ENCODE measurements at regions not wholly inside any gene's neighbourhood (a gene's known extent, or its start where the extent isn't known, plus 50 kb on each side); places are given as distances from the start of the nearest gene placed in this dataset.

DNA sequence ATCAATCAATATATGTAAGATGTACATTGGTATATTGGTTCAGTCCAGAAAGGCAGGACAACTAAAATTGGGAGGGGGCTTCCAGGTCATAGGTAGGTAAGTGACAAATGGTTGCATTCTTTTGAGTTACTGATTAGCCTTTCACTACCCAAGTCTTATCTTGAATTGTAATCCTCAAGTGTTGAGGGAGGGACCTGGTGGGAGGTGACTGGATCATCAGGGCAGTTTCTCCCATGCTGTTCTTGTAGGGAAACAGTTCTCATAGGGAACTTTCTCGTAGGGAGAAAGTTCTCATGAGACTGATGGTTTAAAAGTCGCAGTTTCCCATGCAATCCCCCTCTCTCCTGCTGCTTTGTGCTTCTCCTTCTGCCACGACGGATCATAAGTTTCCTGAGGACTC is 809.2 kb downstream of the KCNT2 start:
- no peaks in the 10 kb centered on the region for H3K9me3 ChIP-seq (ENCODE audit: control insufficient read depth, insufficient read depth, low read length)
- WGBS (ENCODE audit: insufficient coverage, insufficient read length) = no CpG with 5 or more reads among the region's 4 CpGs
- H3K4me3 ChIP-seq (ENCODE audit: low read length) = no peak overlapping the region
- H3K27me3 ChIP-seq (ENCODE audit: control insufficient read depth, insufficient read depth, low read length) = no peaks in the 10 kb centered on the region
- no peaks in the 10 kb centered on the region for H3K4me1 ChIP-seq (ENCODE audit: control insufficient read depth, insufficient read depth, low read length)
- DNase-seq (ENCODE audit: low read depth, low spot score) = no peak
- no peak overlapping the region for H3K27ac ChIP-seq (ENCODE audit: low read length)
- no peaks in the 10 kb centered on the region for H3K36me3 ChIP-seq (ENCODE audit: control insufficient read depth, insufficient read depth, low read length)

DNA sequence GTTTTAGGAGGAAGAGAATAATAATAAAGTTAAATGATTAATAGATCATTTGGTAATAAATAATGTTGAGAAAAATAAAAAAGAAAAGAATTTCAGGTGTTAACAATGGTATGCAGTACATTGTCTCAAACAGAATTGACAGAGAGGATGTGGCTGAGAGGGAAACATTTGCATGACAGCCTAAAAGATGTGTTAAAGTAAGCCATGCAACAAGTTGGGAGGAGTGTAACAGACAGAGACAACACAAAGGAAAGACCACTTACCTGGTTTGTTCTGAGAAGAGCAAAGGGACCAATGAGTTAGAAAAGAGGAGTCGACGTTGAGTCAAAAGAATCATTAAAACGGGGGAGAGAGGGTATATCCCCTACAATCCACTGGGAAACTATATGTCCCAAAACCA is 814.0 kb downstream of the KCNT2 start:
- H3K36me3 ChIP-seq (ENCODE audit: control insufficient read depth, insufficient read depth, low read length) = no peaks in the 10 kb centered on the region
- no peak overlapping the region for H3K27ac ChIP-seq (ENCODE audit: low read length)
- H3K27me3 ChIP-seq (ENCODE audit: control insufficient read depth, insufficient read depth, low read length) = no peaks in the 10 kb centered on the region
- no peak for DNase-seq (ENCODE audit: low read depth, low spot score)
- H3K4me1 ChIP-seq (ENCODE audit: control insufficient read depth, insufficient read depth, low read length) = no peaks in the 10 kb centered on the region
- no peak overlapping the region for H3K4me3 ChIP-seq (ENCODE audit: low read length)
- no peaks in the 10 kb centered on the region for H3K9me3 ChIP-seq (ENCODE audit: control insufficient read depth, insufficient read depth, low read length)
- WGBS (ENCODE audit: insufficient coverage, insufficient read length) = no CpG with 5 or more reads among the region's 3 CpGs

DNA sequence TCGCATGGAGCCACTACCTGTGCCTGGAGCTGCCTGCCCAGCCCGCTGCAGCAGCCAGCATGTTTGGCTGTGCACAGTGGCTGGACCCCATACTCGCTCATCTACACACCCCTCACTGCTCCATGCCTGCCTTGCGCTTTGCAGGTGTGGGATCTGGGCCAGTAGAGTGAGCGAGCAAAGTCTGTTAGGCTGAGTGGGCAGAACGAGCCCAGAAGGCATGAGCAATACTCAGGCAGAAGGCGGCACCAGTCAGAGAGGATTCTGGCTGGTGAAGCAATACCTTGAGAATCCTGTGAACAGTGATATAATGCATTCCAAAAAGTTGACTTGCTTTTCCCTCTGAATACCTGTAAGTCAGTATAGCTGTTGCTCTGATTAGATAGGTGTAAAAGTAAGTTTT is 816.4 kb downstream of the KCNT2 start:
- no peak overlapping the region for H3K4me3 ChIP-seq (ENCODE audit: low read length)
- H3K9me3 ChIP-seq (ENCODE audit: control insufficient read depth, insufficient read depth, low read length) = no peaks in the 10 kb centered on the region
- H3K36me3 ChIP-seq (ENCODE audit: control insufficient read depth, insufficient read depth, low read length) = no peaks in the 10 kb centered on the region
- H3K4me1 ChIP-seq (ENCODE audit: control insufficient read depth, insufficient read depth, low read length) = no peaks in the 10 kb centered on the region
- no peaks in the 10 kb centered on the region for H3K27me3 ChIP-seq (ENCODE audit: control insufficient read depth, insufficient read depth, low read length)
- H3K27ac ChIP-seq (ENCODE audit: low read length) = no peak overlapping the region
- DNase-seq (ENCODE audit: low read depth, low spot score) = no peak
- no CpG with 5 or more reads among the region's 7 CpGs for WGBS (ENCODE audit: insufficient coverage, insufficient read length)

DNA sequence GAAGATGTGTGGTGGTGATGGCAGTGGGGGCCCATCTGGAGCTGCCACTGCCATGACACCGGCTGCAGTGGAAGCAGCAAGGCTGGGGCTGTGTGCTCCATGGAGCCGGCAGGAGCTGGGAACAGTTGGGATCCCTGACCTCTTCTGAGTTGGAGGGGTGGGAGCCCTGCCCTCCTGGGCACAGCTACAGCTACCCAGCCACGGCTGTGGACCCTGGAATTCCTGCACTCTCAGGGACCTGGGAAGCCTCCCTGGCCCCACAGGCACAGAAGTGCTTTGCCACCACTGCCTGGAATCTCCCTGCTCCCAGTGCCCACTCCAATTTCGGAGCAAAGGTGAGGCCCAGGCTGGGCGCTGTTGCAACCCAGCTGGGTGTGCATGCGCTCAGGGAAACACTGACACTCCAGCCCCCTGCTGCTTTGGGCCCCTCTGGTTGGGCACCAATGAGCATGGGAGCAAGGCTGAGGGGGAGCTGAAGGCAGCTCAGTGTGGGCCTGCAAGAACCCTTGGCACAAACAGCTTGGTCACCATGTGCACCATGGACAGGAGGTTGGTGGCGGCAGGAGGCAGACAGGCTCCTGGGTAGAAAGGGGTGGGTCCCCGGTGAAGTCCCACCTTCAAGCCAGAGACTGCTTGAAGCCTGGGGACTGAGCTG is 817.6 kb downstream of the KCNT2 start:
- Histone ChIP-seq H3K4me3 (ENCODE audit: low read length) (no peak overlapping the region), H3K27me3 (ENCODE audit: control insufficient read depth, insufficient read depth, low read length) (no peaks in the 10 kb centered on the region), H3K4me1 (ENCODE audit: control insufficient read depth, insufficient read depth, low read length) (no peaks in the 10 kb centered on the region), H3K27ac (ENCODE audit: low read length) (no peak overlapping the region), H3K36me3 (ENCODE audit: control insufficient read depth, insufficient read depth, low read length) (no peaks in the 10 kb centered on the region), H3K9me3 (ENCODE audit: control insufficient read depth, insufficient read depth, low read length) (no peaks in the 10 kb centered on the region)
- WGBS (ENCODE audit: insufficient coverage, insufficient read length) = no CpG with 5 or more reads among the region's 8 CpGs
- DNase-seq (ENCODE audit: low read depth, low spot score) = no peak

DNA sequence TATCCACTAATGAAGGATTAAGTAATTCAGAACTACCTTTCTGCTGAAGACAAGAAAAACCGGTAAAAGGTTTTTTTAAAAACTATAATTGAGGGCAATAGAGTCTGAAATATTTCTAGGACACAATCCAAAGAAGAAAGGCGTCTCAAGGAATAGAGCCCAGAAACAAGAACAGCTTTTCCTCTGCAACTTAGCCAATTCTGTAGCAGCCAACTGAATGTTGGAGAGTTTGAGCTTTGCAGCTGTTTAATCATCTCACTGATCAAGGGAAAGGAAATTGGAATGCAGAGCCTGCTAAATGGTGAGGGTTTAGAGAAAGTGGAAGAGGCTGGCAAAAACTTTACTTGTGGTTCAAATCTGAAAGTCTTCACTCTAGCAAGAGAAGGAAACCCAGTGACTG is 818.9 kb downstream of the KCNT2 start:
- DNase-seq (ENCODE audit: low read depth, low spot score) = no peak
- whole genome bisulfite sequencing (ENCODE audit: insufficient coverage, insufficient read length) = no CpG with 5 or more reads among the region's 2 CpGs
- no peak overlapping the region for H3K27ac ChIP-seq (ENCODE audit: low read length)

DNA sequence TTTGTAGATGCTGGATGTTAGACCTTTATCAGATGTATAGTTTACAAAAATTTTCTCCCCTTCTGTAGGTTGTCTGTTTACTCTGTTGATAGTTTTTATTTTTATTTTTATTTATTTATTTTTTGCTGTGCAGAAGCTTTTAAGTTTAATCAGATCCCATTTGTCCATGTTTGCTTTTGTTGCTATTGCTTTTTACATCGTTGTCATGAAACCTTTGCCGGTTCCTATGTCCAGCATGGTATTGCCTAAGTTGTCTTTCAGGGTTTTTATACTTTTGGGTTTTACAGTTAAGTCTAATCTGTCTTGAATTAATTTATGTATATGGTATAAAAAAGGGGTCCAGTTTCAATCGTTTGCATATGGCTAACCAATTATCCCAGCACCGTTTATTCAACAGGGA is 819.5 kb downstream of the KCNT2 start:
- no peak overlapping the region for H3K27ac ChIP-seq (ENCODE audit: low read length)
- DNase-seq (ENCODE audit: low read depth, low spot score) = no peak
- H3K9me3 ChIP-seq (ENCODE audit: control insufficient read depth, insufficient read depth, low read length) = no peaks in the 10 kb centered on the region
- no CpG with 5 or more reads among the region's 4 CpGs for WGBS (ENCODE audit: insufficient coverage, insufficient read length)
- H3K36me3 ChIP-seq (ENCODE audit: control insufficient read depth, insufficient read depth, low read length) = no peaks in the 10 kb centered on the region
- H3K27me3 ChIP-seq (ENCODE audit: control insufficient read depth, insufficient read depth, low read length) = no peaks in the 10 kb centered on the region
- no peak overlapping the region for H3K4me3 ChIP-seq (ENCODE audit: low read length)
- no peaks in the 10 kb centered on the region for H3K4me1 ChIP-seq (ENCODE audit: control insufficient read depth, insufficient read depth, low read length)

More for the DNA sequence above, 818.9 kb downstream of the KCNT2 start:
- no peak overlapping the region for H3K4me3 ChIP-seq (ENCODE audit: low read length)
- no peaks in the 10 kb centered on the region for H3K9me3 ChIP-seq (ENCODE audit: control insufficient read depth, insufficient read depth, low read length)
- no peaks in the 10 kb centered on the region for H3K4me1 ChIP-seq (ENCODE audit: control insufficient read depth, insufficient read depth, low read length)
- no peaks in the 10 kb centered on the region for H3K36me3 ChIP-seq (ENCODE audit: control insufficient read depth, insufficient read depth, low read length)
- H3K27me3 ChIP-seq (ENCODE audit: control insufficient read depth, insufficient read depth, low read length) = no peaks in the 10 kb centered on the region

DNA sequence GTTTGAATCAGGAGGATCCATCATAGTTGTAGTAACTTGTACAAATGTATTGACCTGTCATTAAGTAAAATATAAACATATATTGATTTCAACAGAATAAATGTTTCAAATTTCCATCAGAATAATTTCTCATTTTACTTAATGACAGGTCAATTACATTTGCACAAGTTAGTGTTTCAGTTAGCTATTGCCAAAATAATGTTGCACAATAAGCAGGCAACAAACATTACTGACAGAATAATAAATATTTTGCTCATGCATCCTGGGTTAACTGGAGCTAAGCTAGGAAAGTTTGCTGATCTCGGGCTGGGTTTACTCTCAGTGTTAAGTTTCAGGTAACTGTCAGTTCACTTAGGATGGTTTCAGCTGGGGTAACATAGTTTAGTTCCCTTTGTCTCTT is 822.4 kb downstream of the KCNT2 start:
- Histone ChIP-seq H3K27me3 (ENCODE audit: control insufficient read depth, insufficient read depth, low read length) (no peaks in the 10 kb centered on the region), H3K27ac (ENCODE audit: low read length) (no peak overlapping the region), H3K4me1 (ENCODE audit: control insufficient read depth, insufficient read depth, low read length) (no peaks in the 10 kb centered on the region), H3K4me3 (ENCODE audit: low read length) (no peak overlapping the region), H3K36me3 (ENCODE audit: control insufficient read depth, insufficient read depth, low read length) (no peaks in the 10 kb centered on the region), H3K9me3 (ENCODE audit: control insufficient read depth, insufficient read depth, low read length) (no peaks in the 10 kb centered on the region)
- WGBS (ENCODE audit: insufficient coverage, insufficient read length) = no CpG with 5 or more reads among the region's 1 CpG
- no peak for DNase-seq (ENCODE audit: low read depth, low spot score)

DNA sequence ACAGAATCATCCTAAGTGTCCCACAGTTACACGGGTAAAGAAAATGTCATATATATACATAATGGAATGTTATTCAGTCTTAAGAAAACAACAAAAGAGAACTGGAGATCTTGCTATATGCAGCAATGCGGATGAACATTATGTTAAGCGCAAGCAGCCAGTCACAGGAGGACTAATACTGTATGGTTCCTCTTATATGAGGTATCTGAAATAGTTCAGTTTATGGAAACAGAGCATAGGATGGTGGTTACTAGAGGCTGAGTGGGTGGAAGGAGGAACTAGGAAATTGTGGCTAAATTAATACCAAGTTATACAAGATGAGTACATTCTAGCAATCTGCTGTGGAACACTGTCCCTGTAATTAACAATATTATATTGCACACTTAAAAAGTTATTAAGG is 834.3 kb downstream of the KCNT2 start:
- Histone ChIP-seq H3K4me1 (ENCODE audit: control insufficient read depth, insufficient read depth, low read length) (no peaks in the 10 kb centered on the region), H3K27ac (ENCODE audit: low read length) (no peak overlapping the region), H3K4me3 (ENCODE audit: low read length) (no peak overlapping the region), H3K9me3 (ENCODE audit: control insufficient read depth, insufficient read depth, low read length) (no peaks in the 10 kb centered on the region), H3K27me3 (ENCODE audit: control insufficient read depth, insufficient read depth, low read length) (no peaks in the 10 kb centered on the region), H3K36me3 (ENCODE audit: control insufficient read depth, insufficient read depth, low read length) (no peaks in the 10 kb centered on the region)
- no CpG with 5 or more reads among the region's 3 CpGs for WGBS (ENCODE audit: insufficient coverage, insufficient read length)
- no peak for DNase-seq (ENCODE audit: low read depth, low spot score)

DNA sequence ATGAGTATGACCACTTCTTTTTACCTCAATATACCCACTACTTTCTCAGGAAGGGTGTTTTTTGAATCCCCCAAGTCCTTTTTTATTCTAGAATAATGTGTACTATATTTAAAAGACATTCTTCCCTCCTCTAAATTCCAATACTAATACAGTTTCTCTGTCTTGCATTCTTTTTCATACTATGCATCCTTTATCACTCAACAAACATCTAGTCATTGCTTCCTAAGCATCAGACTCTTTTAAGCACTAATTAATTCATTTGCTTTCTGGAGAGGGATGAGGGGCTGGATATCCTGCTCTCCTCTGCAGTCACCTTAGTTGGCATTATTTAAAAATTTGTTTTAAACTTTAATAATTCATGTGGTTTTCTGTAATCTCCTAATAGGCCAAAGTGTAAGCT is 838.8 kb downstream of the KCNT2 start:
- H3K4me1 ChIP-seq (ENCODE audit: control insufficient read depth, insufficient read depth, low read length) = no peaks in the 10 kb centered on the region
- H3K4me3 ChIP-seq (ENCODE audit: low read length) = no peak overlapping the region
- no peaks in the 10 kb centered on the region for H3K27me3 ChIP-seq (ENCODE audit: control insufficient read depth, insufficient read depth, low read length)
- no peaks in the 10 kb centered on the region for H3K9me3 ChIP-seq (ENCODE audit: control insufficient read depth, insufficient read depth, low read length)
- DNase-seq (ENCODE audit: low read depth, low spot score) = no peak
- H3K36me3 ChIP-seq (ENCODE audit: control insufficient read depth, insufficient read depth, low read length) = no peaks in the 10 kb centered on the region
- no peak overlapping the region for H3K27ac ChIP-seq (ENCODE audit: low read length)

DNA sequence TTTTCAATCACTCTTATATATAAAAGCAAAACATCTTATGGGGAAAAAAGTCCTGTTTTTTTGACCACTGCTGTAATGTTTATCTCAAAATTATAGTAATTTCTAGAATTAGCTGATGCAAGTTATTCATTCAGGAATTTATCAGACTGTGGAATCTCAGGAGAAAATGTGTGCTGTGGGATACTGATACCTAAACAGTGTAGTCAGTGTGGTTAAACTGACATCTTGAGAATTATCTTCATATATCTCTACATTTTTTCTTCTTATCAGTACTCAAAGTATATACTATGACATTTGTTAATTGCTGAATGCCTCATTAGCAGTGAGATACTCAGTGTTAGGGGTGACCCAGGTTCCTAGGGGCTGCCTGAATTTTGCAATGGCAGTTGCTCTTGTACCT is 839.3 kb downstream of the KCNT2 start:
- no peaks in the 10 kb centered on the region for H3K9me3 ChIP-seq (ENCODE audit: control insufficient read depth, insufficient read depth, low read length)
- H3K4me3 ChIP-seq (ENCODE audit: low read length) = no peak overlapping the region
- no peak overlapping the region for H3K27ac ChIP-seq (ENCODE audit: low read length)
- no peaks in the 10 kb centered on the region for H3K36me3 ChIP-seq (ENCODE audit: control insufficient read depth, insufficient read depth, low read length)
- H3K4me1 ChIP-seq (ENCODE audit: control insufficient read depth, insufficient read depth, low read length) = no peaks in the 10 kb centered on the region
- H3K27me3 ChIP-seq (ENCODE audit: control insufficient read depth, insufficient read depth, low read length) = no peaks in the 10 kb centered on the region
- no peak for DNase-seq (ENCODE audit: low read depth, low spot score)

DNA sequence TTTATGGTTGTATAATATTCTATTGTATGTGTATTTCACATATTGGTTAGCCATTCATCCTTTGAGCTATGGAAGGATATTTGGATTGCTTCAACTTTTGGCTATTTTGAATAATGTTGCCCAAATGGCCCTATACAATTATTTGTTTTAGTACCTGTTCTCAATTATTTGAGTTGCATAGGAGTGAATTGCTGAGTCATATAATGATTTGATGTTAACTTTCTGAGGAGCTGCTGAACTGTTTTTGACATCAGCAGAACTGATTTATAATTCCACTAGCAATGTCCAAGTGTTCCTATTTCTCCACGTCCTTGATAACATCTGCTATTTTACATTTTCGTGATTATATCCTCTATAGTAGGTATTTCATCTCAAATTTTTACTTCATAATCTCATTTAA is 839.9 kb downstream of the KCNT2 start:
- no CpG with 5 or more reads among the region's 2 CpGs for WGBS (ENCODE audit: insufficient coverage, insufficient read length)
- no peaks in the 10 kb centered on the region for H3K36me3 ChIP-seq (ENCODE audit: control insufficient read depth, insufficient read depth, low read length)
- no peak for DNase-seq (ENCODE audit: low read depth, low spot score)

More for the DNA sequence above, 839.9 kb downstream of the KCNT2 start:
- H3K9me3 ChIP-seq (ENCODE audit: control insufficient read depth, insufficient read depth, low read length) = no peaks in the 10 kb centered on the region
- H3K4me3 ChIP-seq (ENCODE audit: low read length) = no peak overlapping the region
- no peaks in the 10 kb centered on the region for H3K27me3 ChIP-seq (ENCODE audit: control insufficient read depth, insufficient read depth, low read length)
- H3K27ac ChIP-seq (ENCODE audit: low read length) = no peak overlapping the region
- H3K4me1 ChIP-seq (ENCODE audit: control insufficient read depth, insufficient read depth, low read length) = no peaks in the 10 kb centered on the region

Data from iPS DF 6.9 (cell line).